ENCODE measurements at regions not wholly inside any gene's neighbourhood (a gene's known extent, or its start where the extent isn't known, plus 50 kb on each side); places are given as distances from the start of the nearest gene placed in this dataset.

- DNase-seq (ENCODE audit: low read depth in 4 of 4, low spot score in 3 of 4): no peak
Observed at GRCh38 chr2:7206111-7206810, 289.0 kb downstream of the RNF144A start.

- DNase-seq (ENCODE audit: low read depth in 4 of 4, low spot score in 3 of 4): no peak
Observed at GRCh38 chr2:7207631-7208030, 290.4 kb downstream of the RNF144A start.

GRCh38 chr2:7209757-7210555 lies 292.7 kb downstream of the RNF144A start:
- DNase-seq (ENCODE audit: low read depth in 4 of 4, low spot score in 3 of 4): no peak

GRCh38 chr2:7210712-7211111 lies 293.5 kb downstream of the RNF144A start:
- no peak for DNase-seq (ENCODE audit: low read depth in 4 of 4, low spot score in 3 of 4)

- no peak for DNase-seq (ENCODE audit: low read depth in 4 of 4, low spot score in 3 of 4)
Observed at GRCh38 chr2:7225848-7226247, 308.6 kb downstream of the RNF144A start.

GRCh38 chr2:7226501-7226900 lies 309.3 kb downstream of the RNF144A start:
- DNase-seq (ENCODE audit: low read depth in 4 of 4, low spot score in 3 of 4): no peak

- DNase-seq (ENCODE audit: low read depth in 4 of 4, low spot score in 3 of 4): no peak
Observed at GRCh38 chr2:7233126-7233525, 315.9 kb downstream of the RNF144A start.

GRCh38 chr2:7237466-7237865 lies 320.3 kb downstream of the RNF144A start:
- DNase-seq (ENCODE audit: low read depth in 4 of 4, low spot score in 3 of 4): no peak

GRCh38 chr2:7239078-7239477 lies 321.9 kb downstream of the RNF144A start:
- DNase-seq (ENCODE audit: low read depth in 4 of 4, low spot score in 3 of 4): no peak

GRCh38 chr2:7241041-7241745 lies 324.0 kb downstream of the RNF144A start:
- DNase-seq (ENCODE audit: low read depth in 4 of 4, low spot score in 3 of 4): no peak

GRCh38 chr2:7242189-7242867 lies 325.1 kb downstream of the RNF144A start:
- DNase-seq (ENCODE audit: low read depth in 4 of 4, low spot score in 3 of 4): no peak

- no peak for DNase-seq (ENCODE audit: low read depth in 4 of 4, low spot score in 3 of 4)
Observed at GRCh38 chr2:7243276-7243675, 326.1 kb downstream of the RNF144A start.

- no peak for DNase-seq (ENCODE audit: low read depth in 4 of 4, low spot score in 3 of 4)
Observed at GRCh38 chr2:7256377-7256776, 339.2 kb downstream of the RNF144A start.

GRCh38 chr2:7262727-7263126 lies 345.5 kb downstream of the RNF144A start:
- DNase-seq (ENCODE audit: low read depth in 4 of 4, low spot score in 3 of 4): no peak

- no peak for DNase-seq (ENCODE audit: low read depth in 4 of 4, low spot score in 3 of 4)
Observed at GRCh38 chr2:7264791-7265190, 347.6 kb downstream of the RNF144A start.

- no peak for DNase-seq (ENCODE audit: low read depth in 4 of 4, low spot score in 3 of 4)
Observed at GRCh38 chr2:7265286-7265685, 348.1 kb downstream of the RNF144A start.

GRCh38 chr2:7269106-7269643 lies 352.0 kb downstream of the RNF144A start:
- no peak for DNase-seq (ENCODE audit: low read depth in 4 of 4, low spot score in 3 of 4)

- DNase-seq (ENCODE audit: low read depth in 4 of 4, low spot score in 3 of 4): no peak
Observed at GRCh38 chr2:7270011-7270431, 352.8 kb downstream of the RNF144A start.

GRCh38 chr2:7272210-7272609 lies 355.0 kb downstream of the RNF144A start:
- DNase-seq (ENCODE audit: low read depth in 4 of 4, low spot score in 3 of 4): no peak

- no peak for DNase-seq (ENCODE audit: low read depth in 4 of 4, low spot score in 3 of 4)
Observed at GRCh38 chr2:7278984-7279383, 361.8 kb downstream of the RNF144A start.

Data from right renal pelvis (tissue), 4 donors.